IMR-90 (cell line): ENCODE measurements at regions not wholly inside any gene's neighbourhood (a gene's known extent, or its start where the extent isn't known, plus 50 kb on each side); places are given as distances from the start of the nearest gene placed in this dataset.

Experiments
- ATAC-seq: fragments of 200-7000 bp; cut with Tn5 transposase; 2 replicates; pipeline ENCODE4 v1.9.1; 2020; ENCODE audit warnings: low read depth, mild to moderate bottlenecking, moderate library complexity
- BruUV-seq: library from RNA; stranded (reverse); fragments of 400-500 nt; replicated peaks from 2 replicates; lab custom pipeline; 2021; lab: Mats Ljungman, UMichigan
- CTCF ChIA-PET: fragments of 300-600 bp; formaldehyde crosslinking; extraction: SDS; loops from one replicate; lab custom pipeline; 2021; ENCODE audit warnings: antibody characterized with exemption; lab: Yijun Ruan, JAX
- POLR2A ChIA-PET: fragments of 300-600 bp; sonication (Branson Sonifier 250); formaldehyde crosslinking; loops from one replicate; lab custom pipeline; 2022; ENCODE audit warnings: antibody characterized with exemption; ENCODE audit not compliant: unreplicated experiment; lab: Charles Lee
- DNase-seq: peaks from one replicate; pipeline ENCODE4 v3.0.0; 2013
- H2AFZ ChIP-seq: replicated peaks from 2 replicates; pipeline ENCODE3; 2013; ENCODE audit warnings: low read length, mild to moderate bottlenecking; ENCODE audit not compliant: poor library complexity
- H2AK5ac ChIP-seq: 2 replicates; pipeline ENCODE4 v1.6.1; 2013; ENCODE audit warnings: low read depth, low read length, inconsistent platforms
- H2AK9ac ChIP-seq: replicated peaks from 2 replicates; pipeline ENCODE3; 2013; ENCODE audit warnings: mild to moderate bottlenecking, low read depth, low read length, moderate library complexity; ENCODE audit not compliant: poor library complexity
- H2BK120ac ChIP-seq: 2 replicates; pipeline ENCODE4 v1.6.1; 2013; ENCODE audit warnings: low read depth, low read length, inconsistent platforms
- H2BK15ac ChIP-seq: 3 replicates; pipeline ENCODE4 v1.6.1; 2013; ENCODE audit warnings: low read depth, low read length, inconsistent platforms
- H2BK20ac ChIP-seq: 2 replicates; pipeline ENCODE4 v1.6.1; 2013; ENCODE audit warnings: low read depth, mild to moderate bottlenecking, inconsistent platforms, low read length, moderate library complexity
- H2BK5ac ChIP-seq: 2 replicates; pipeline ENCODE4 v1.6.1; 2013; ENCODE audit warnings: mild to moderate bottlenecking, low read depth, low read length, inconsistent platforms; ENCODE audit not compliant: poor library complexity, severe bottlenecking
- H3K14ac ChIP-seq: replicated peaks from 2 replicates; pipeline ENCODE4 v1.6.1; 2013; ENCODE audit warnings: low read depth, low read length, inconsistent platforms
- H3K18ac ChIP-seq: 2 replicates; pipeline ENCODE4 v1.6.1; 2013; ENCODE audit warnings: low read depth, low read length, control low read depth
- H3K23ac ChIP-seq: 2 replicates; pipeline ENCODE4 v1.6.1; 2013; ENCODE audit warnings: low read depth, low read length, inconsistent platforms
- H3K27ac ChIP-seq: 2 replicates; pipeline ENCODE4 v1.5.1; 2013; ENCODE audit warnings: mild to moderate bottlenecking, control low read depth, low read length; ENCODE audit not compliant: insufficient read depth
- H3K27me3 ChIP-seq: 2 replicates; pipeline ENCODE4 v1.6.1; 2013; ENCODE audit warnings: low read length; ENCODE audit not compliant: control insufficient read depth, insufficient read depth
- H3K36me3 ChIP-seq: 2 replicates; pipeline ENCODE4 v1.6.1; 2013; ENCODE audit warnings: low read length, mixed read lengths; ENCODE audit not compliant: control insufficient read depth, insufficient read depth
- H3K4ac ChIP-seq: 2 replicates; pipeline ENCODE4 v1.6.1; 2013; ENCODE audit warnings: low read depth, low read length, inconsistent platforms
- H3K4me1 ChIP-seq: 2 replicates; pipeline ENCODE4 v1.6.1; 2013; ENCODE audit warnings: low read length, mixed read lengths; ENCODE audit not compliant: control insufficient read depth, insufficient read depth
- H3K4me2 ChIP-seq: 2 replicates; pipeline ENCODE4 v1.6.1; 2013; ENCODE audit warnings: low read depth, mild to moderate bottlenecking, control low read depth, low read length, moderate library complexity
- H3K4me3 ChIP-seq: 2 replicates; pipeline ENCODE4 v1.5.1; 2013; ENCODE audit warnings: low read depth, mild to moderate bottlenecking, control low read depth, low read length, moderate library complexity; ENCODE audit not compliant: insufficient read depth
- H3K56ac ChIP-seq: 2 replicates; pipeline ENCODE4 v1.6.1; 2013; ENCODE audit warnings: low read length, inconsistent platforms; ENCODE audit not compliant: insufficient read depth; ENCODE audit errors: extremely low read depth
- H3K79me1 ChIP-seq, 2 experiments: 2 replicates each; pipeline ENCODE4 v1.6.1; 2013; ENCODE audit warnings: low read length in 2 of 2, inconsistent platforms in 1 of 2, low read depth in 1 of 2
- H3K9ac ChIP-seq: 2 replicates; pipeline ENCODE4 v1.6.1; 2013; ENCODE audit warnings: low read depth, low read length, control low read depth
- H3K9me1 ChIP-seq: 2 replicates; pipeline ENCODE4 v1.6.1; 2013; ENCODE audit warnings: low read length, inconsistent platforms; ENCODE audit not compliant: insufficient read depth
- H3K9me3 ChIP-seq: 2 replicates; pipeline ENCODE4 v1.6.1; 2013; ENCODE audit warnings: low read length; ENCODE audit not compliant: control insufficient read depth, insufficient read depth
- H4K20me1 ChIP-seq: 2 replicates; pipeline ENCODE4 v1.6.1; 2013; ENCODE audit warnings: low read length, inconsistent platforms; ENCODE audit not compliant: insufficient read depth
- H4K5ac ChIP-seq: 2 replicates; pipeline ENCODE4 v1.6.1; 2013; ENCODE audit warnings: mild to moderate bottlenecking, low read depth, low read length, control low read depth
- H4K8ac ChIP-seq, 2 experiments: 2 replicates each; pipeline ENCODE4 v1.6.1; 2013; ENCODE audit warnings: low read depth in 2 of 2, low read length in 2 of 2, control low read depth in 1 of 2, inconsistent platforms in 1 of 2
- H4K91ac ChIP-seq: 2 replicates; pipeline ENCODE4 v1.6.1; 2013; ENCODE audit warnings: low read depth, low read length, inconsistent platforms; ENCODE audit not compliant: insufficient read depth
- CHD1 ChIP-seq: IDR thresholded peaks from 2 replicates; pipeline ENCODE4 v1.6.1; 2012; ENCODE audit warnings: low read depth, low read length, improper control_type of control experiment
- POLR2A ChIP-seq: IDR thresholded peaks from 2 replicates; pipeline ENCODE4 v1.6.1; 2012; ENCODE audit warnings: mild to moderate bottlenecking, low read depth, low read length
- RAD21 ChIP-seq: IDR thresholded peaks from 2 replicates; pipeline ENCODE4 v1.6.1; 2012; ENCODE audit warnings: low read length, improper control_type of control experiment
- RFX5 ChIP-seq: IDR thresholded peaks from 2 replicates; pipeline ENCODE4 v1.8.0; 2012; ENCODE audit warnings: low read depth, mild to moderate bottlenecking, low read length, moderate library complexity
- SMC3 ChIP-seq: fragments of 150-350 bp; IDR thresholded peaks from 2 replicates; pipeline ENCODE4 v1.6.1; 2016; ENCODE audit warnings: low read depth, mild to moderate bottlenecking, antibody characterized with exemption, low read length, moderate library complexity
- WGBS, 2 experiments: methylation state at CpG; one replicate each; pipeline versions ENCODE4 v1.1.5 to v1.1.7; 2013; ENCODE audit warnings: missing lambda C conversion rate in 2 of 2; ENCODE audit not compliant: insufficient read length in 1 of 2; ENCODE audit errors: extremely low coverage in 2 of 2; 5-methylcytosine and 5-hydroxymethylcytosine counted together
- dilution Hi-C: fragments of 300-500 bp; cut with HindIII; formaldehyde crosslinking; loops from one replicate; pipeline ENCODE4 v1.14.3; 2018; ENCODE audit warnings: low sequenced_read_pairs; ENCODE audit not compliant: unreplicated experiment
- in situ Hi-C: fragments of 300-500 bp; cut with MboI; formaldehyde crosslinking; loops from 3 replicates; pipeline ENCODE4 v1.14.3; 2019; ENCODE audit warnings: low sequenced_read_pairs, inconsistent platforms, mixed read lengths
- intact Hi-C: fragments of 100-400 bp; cut with micrococcal nuclease; formaldehyde crosslinking; loops from 2 replicates; pipeline ENCODE4 v1.10.0; 2022

GRCh38 chr6:81439417-81439816 lies 313.1 kb downstream of the TENT5A start:
- TF ChIP-seq RAD21 (no peak), POLR2A (no peak), RFX5 (no peak), SMC3 (no peak), CHD1 (no peak)
- H3K4me3 ChIP-seq = no peak overlapping the region
- no CpG with 5 or more reads among the region's 2 CpGs for WGBS, 2 experiments

More at GRCh38 chr6:81439417-81439816, 313.1 kb downstream of the TENT5A start:
- H4K91ac ChIP-seq = no peak overlapping the region
- no peak overlapping the region for H3K27ac ChIP-seq
- H3K23ac ChIP-seq = no peak overlapping the region
- in situ Hi-C loops = no loop called here
- ChIA-PET POLR2A (no interaction called here), CTCF (interaction anchor here (0.6 kb wide), 2 partner anchors 579 to 1101 kb away, joined by 3 read pairs; no protein-coding TSS in a partner anchor)
- H4K8ac ChIP-seq = no peak overlapping the region
- intact Hi-C loops = no loop called here
- H3K9ac ChIP-seq = no peak overlapping the region
- H3K9me1 ChIP-seq = no peaks in the 10 kb centered on the region
- H2AK9ac ChIP-seq = no peak overlapping the region
- H3K56ac ChIP-seq = no peak overlapping the region
- no peaks in the 10 kb centered on the region for H3K79me1 ChIP-seq
- H4K5ac ChIP-seq = no peak overlapping the region
- no peak overlapping the region for H3K4me2 ChIP-seq
- no peak overlapping the region for H2BK120ac ChIP-seq
- H4K20me1 ChIP-seq = no peaks in the 10 kb centered on the region
- ATAC-seq (no peak), DNase-seq (no peak)
- no peak overlapping the region for H3K14ac ChIP-seq
- H2AK5ac ChIP-seq = no peak overlapping the region
- H3K27me3 ChIP-seq = no peaks in the 10 kb centered on the region
- H3K36me3 ChIP-seq = no peaks in the 10 kb centered on the region
- no peaks in the 10 kb centered on the region for H3K4me1 ChIP-seq
- no peak overlapping the region for H2BK20ac ChIP-seq
- peaks cover 4% of the 10 kb centered on the region for H3K9me3 ChIP-seq
- no TSS peak for BruUV-seq
- H3K4ac ChIP-seq = no peak overlapping the region
- H2BK15ac ChIP-seq = no peak overlapping the region
- H2BK5ac ChIP-seq = no peak overlapping the region
- H2AFZ ChIP-seq = no peak overlapping the region
- H3K18ac ChIP-seq = no peak overlapping the region
- dilution Hi-C loops = no loop called here
